Keratinocyte (primary cell): ENCODE measurements at regions not wholly inside any gene's neighbourhood (a gene's known extent, or its start where the extent isn't known, plus 50 kb on each side); places are given as distances from the start of the nearest gene placed in this dataset.

ENCODE experiments used
- EZH2 ChIP-seq: IDR thresholded peaks from one replicate; pipeline ENCODE4 v1.6.1; 2012; ENCODE audit warnings: inconsistent platforms, mild to moderate bottlenecking, low read length, moderate library complexity
- TF ChIP-seq, protein P1 (sequence below), 3 experiments: IDR thresholded peaks in 1 of 3; conservative IDR thresholded peaks in 1 of 3; optimal IDR thresholded peaks in 1 of 3; 2 replicates in 2 of 3; 3 replicates in 1 of 3; pipeline versions ENCODE3 to v1.5.1; 2011; ENCODE audit warnings: low read length in 3 of 3, mild to moderate bottlenecking in 3 of 3, moderate library complexity in 2 of 3, control low read depth in 1 of 3, inconsistent platforms in 1 of 3; ENCODE audit not compliant: insufficient read depth in 2 of 3; ENCODE audit errors: extremely low read depth in 1 of 3

GRCh38 chr10:128689667-128690066 is 563.4 kb upstream of the MKI67 start:
- TF ChIP-seq, protein P1, sequence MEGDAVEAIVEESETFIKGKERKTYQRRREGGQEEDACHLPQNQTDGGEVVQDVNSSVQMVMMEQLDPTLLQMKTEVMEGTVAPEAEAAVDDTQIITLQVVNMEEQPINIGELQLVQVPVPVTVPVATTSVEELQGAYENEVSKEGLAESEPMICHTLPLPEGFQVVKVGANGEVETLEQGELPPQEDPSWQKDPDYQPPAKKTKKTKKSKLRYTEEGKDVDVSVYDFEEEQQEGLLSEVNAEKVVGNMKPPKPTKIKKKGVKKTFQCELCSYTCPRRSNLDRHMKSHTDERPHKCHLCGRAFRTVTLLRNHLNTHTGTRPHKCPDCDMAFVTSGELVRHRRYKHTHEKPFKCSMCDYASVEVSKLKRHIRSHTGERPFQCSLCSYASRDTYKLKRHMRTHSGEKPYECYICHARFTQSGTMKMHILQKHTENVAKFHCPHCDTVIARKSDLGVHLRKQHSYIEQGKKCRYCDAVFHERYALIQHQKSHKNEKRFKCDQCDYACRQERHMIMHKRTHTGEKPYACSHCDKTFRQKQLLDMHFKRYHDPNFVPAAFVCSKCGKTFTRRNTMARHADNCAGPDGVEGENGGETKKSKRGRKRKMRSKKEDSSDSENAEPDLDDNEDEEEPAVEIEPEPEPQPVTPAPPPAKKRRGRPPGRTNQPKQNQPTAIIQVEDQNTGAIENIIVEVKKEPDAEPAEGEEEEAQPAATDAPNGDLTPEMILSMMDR (optimal IDR thresholded peaks at IDR 0.05 in 1 of 3, IDR thresholded peaks at IDR 0.05 in 1 of 3, conservative IDR thresholded peaks at IDR 0.05 in 1 of 3; ENCODE audit: extremely low read depth in 1 of 3, insufficient read depth in 2 of 3, low read length in 3 of 3) = no peak
- no peak for TF ChIP-seq EZH2
